ENCODE measurements at regions not wholly inside any gene's neighbourhood (a gene's known extent, or its start where the extent isn't known, plus 50 kb on each side); places are given as distances from the start of the nearest gene placed in this dataset.

- no peak for DNase-seq (ENCODE audit: low read depth in 2 of 2, low spot score in 1 of 2)
Observed at GRCh38 chr16:26189536-26189935, 497.8 kb downstream of the HS3ST4 start.

- DNase-seq (ENCODE audit: low read depth in 2 of 2, low spot score in 1 of 2), result no peak
Observed at GRCh38 chr16:26194526-26194925, 502.8 kb downstream of the HS3ST4 start.

GRCh38 chr16:26195225-26195624 is 503.5 kb downstream of the HS3ST4 start:
- no peak for DNase-seq (ENCODE audit: low read depth in 2 of 2, low spot score in 1 of 2)

GRCh38 chr16:26196310-26196709 is 504.6 kb downstream of the HS3ST4 start:
- DNase-seq (ENCODE audit: low read depth in 2 of 2, low spot score in 1 of 2), result no peak

- no peak for DNase-seq (ENCODE audit: low read depth in 2 of 2, low spot score in 1 of 2)
Observed at GRCh38 chr16:26196802-26197201, 505.0 kb downstream of the HS3ST4 start.

GRCh38 chr16:26197707-26198106 is 505.9 kb downstream of the HS3ST4 start:
- DNase-seq (ENCODE audit: low read depth in 2 of 2, low spot score in 1 of 2), result no peak

GRCh38 chr16:26198221-26198620 is 506.5 kb downstream of the HS3ST4 start:
- no peak for DNase-seq (ENCODE audit: low read depth in 2 of 2, low spot score in 1 of 2)

- DNase-seq (ENCODE audit: low read depth in 2 of 2, low spot score in 1 of 2), result no peak
Observed at GRCh38 chr16:26204138-26204537, 512.4 kb downstream of the HS3ST4 start.

GRCh38 chr16:26211542-26211941 is 519.8 kb downstream of the HS3ST4 start:
- DNase-seq (ENCODE audit: low read depth in 2 of 2, low spot score in 1 of 2), result no peak

GRCh38 chr16:26212599-26212998 is 520.8 kb downstream of the HS3ST4 start:
- no peak for DNase-seq (ENCODE audit: low read depth in 2 of 2, low spot score in 1 of 2)

- DNase-seq (ENCODE audit: low read depth in 2 of 2, low spot score in 1 of 2), result no peak
Observed at GRCh38 chr16:26214581-26215174, 522.9 kb downstream of the HS3ST4 start.

GRCh38 chr16:26220894-26221293 is 529.1 kb downstream of the HS3ST4 start:
- DNase-seq (ENCODE audit: low read depth in 2 of 2, low spot score in 1 of 2), result no peak

GRCh38 chr16:26231647-26232046 is 539.9 kb downstream of the HS3ST4 start:
- no peak for DNase-seq (ENCODE audit: low read depth in 2 of 2, low spot score in 1 of 2)

GRCh38 chr16:26240807-26241206 is 549.0 kb downstream of the HS3ST4 start:
- no peak for DNase-seq (ENCODE audit: low read depth in 2 of 2, low spot score in 1 of 2)

- no peak for DNase-seq (ENCODE audit: low read depth in 2 of 2, low spot score in 1 of 2)
Observed at GRCh38 chr16:26247063-26247462, 555.3 kb downstream of the HS3ST4 start.

- no peak for DNase-seq (ENCODE audit: low read depth in 2 of 2, low spot score in 1 of 2)
Observed at GRCh38 chr16:26252598-26252997, 560.8 kb downstream of the HS3ST4 start.

- DNase-seq (ENCODE audit: low read depth in 2 of 2, low spot score in 1 of 2), result no peak
Observed at GRCh38 chr16:26261621-26262020, 569.9 kb downstream of the HS3ST4 start.

- DNase-seq (ENCODE audit: low read depth in 2 of 2, low spot score in 1 of 2), result no peak
Observed at GRCh38 chr16:26263406-26263805, 571.6 kb downstream of the HS3ST4 start.

GRCh38 chr16:26267641-26268040 is 575.9 kb downstream of the HS3ST4 start:
- no peak for DNase-seq (ENCODE audit: low read depth in 2 of 2, low spot score in 1 of 2)

GRCh38 chr16:26269673-26270072 is 577.9 kb downstream of the HS3ST4 start:
- DNase-seq (ENCODE audit: low read depth in 2 of 2, low spot score in 1 of 2), result no peak

- DNase-seq (ENCODE audit: low read depth in 2 of 2, low spot score in 1 of 2), result no peak
Observed at GRCh38 chr16:26273607-26274006, 581.8 kb downstream of the HS3ST4 start.

GRCh38 chr16:26275021-26275590 is 583.3 kb downstream of the HS3ST4 start:
- DNase-seq (ENCODE audit: low read depth in 2 of 2, low spot score in 1 of 2), result no peak

GRCh38 chr16:26276289-26276688 is 584.5 kb downstream of the HS3ST4 start:
- no peak for DNase-seq (ENCODE audit: low read depth in 2 of 2, low spot score in 1 of 2)
